GM06990 (cell line): ENCODE measurements at regions not wholly inside any gene's neighbourhood (a gene's known extent, or its start where the extent isn't known, plus 50 kb on each side); places are given as distances from the start of the nearest gene placed in this dataset.

Experiments used
- DNase-seq: peaks from one replicate; pipeline ENCODE4 v3.0.0-alpha.2; 2011; ENCODE audit not compliant: insufficient read length; ENCODE audit errors: extremely low read depth
- H3K27me3 ChIP-seq: replicated peaks from 2 replicates; pipeline ENCODE4 v1.6.0; 2011; ENCODE audit warnings: low read length; ENCODE audit not compliant: control insufficient read depth, insufficient read depth
- H3K36me3 ChIP-seq: 2 replicates; pipeline ENCODE4 v1.5.1; 2011; ENCODE audit warnings: low read length; ENCODE audit not compliant: control insufficient read depth, insufficient read depth
- H3K4me3 ChIP-seq: replicated peaks from 2 replicates; pipeline ENCODE4 v1.5.1; 2011; ENCODE audit warnings: low read depth, mild to moderate bottlenecking, control low read depth, low read length
- CTCF ChIP-seq: IDR thresholded peaks from 2 replicates; pipeline ENCODE4 v1.5.1; 2011; ENCODE audit warnings: low read length, control low read depth, mild to moderate bottlenecking, inconsistent platforms; ENCODE audit not compliant: insufficient read depth, poor library complexity, severe bottlenecking

GRCh38 chr16:54594601-54595391, 308.2 kb upstream of the IRX3 start:
- no peaks in the 10 kb centered on the region for H3K36me3 ChIP-seq
- DNase-seq: no peak
- H3K27me3 ChIP-seq: no peaks in the 10 kb centered on the region
- no peak overlapping the region for H3K4me3 ChIP-seq
- no peak for TF ChIP-seq CTCF

GRCh38 chr16:54591816-54592246, 305.2 kb upstream of the IRX3 start:
- no peak for TF ChIP-seq CTCF
- Histone ChIP-seq H3K4me3 (no peak overlapping the region), H3K27me3 (no peaks in the 10 kb centered on the region), H3K36me3 (no peaks in the 10 kb centered on the region)
- DNase-seq: no peak

GRCh38 chr16:54590836-54591235, 304.2 kb upstream of the IRX3 start:
- TF ChIP-seq CTCF: no peak
- H3K4me3 ChIP-seq: no peak overlapping the region
- no peak for DNase-seq
- no peaks in the 10 kb centered on the region for H3K27me3 ChIP-seq
- H3K36me3 ChIP-seq: no peaks in the 10 kb centered on the region

- no peak overlapping the region for H3K4me3 ChIP-seq
- no peak for DNase-seq
- TF ChIP-seq CTCF: no peak
- H3K27me3 ChIP-seq: no peaks in the 10 kb centered on the region
- H3K36me3 ChIP-seq: no peaks in the 10 kb centered on the region
Observed at GRCh38 chr16:54589326-54589725, 302.7 kb upstream of the IRX3 start.

- H3K36me3 ChIP-seq: no peaks in the 10 kb centered on the region
- H3K27me3 ChIP-seq: no peaks in the 10 kb centered on the region
- TF ChIP-seq CTCF: no peak
- no peak for DNase-seq
- no peak overlapping the region for H3K4me3 ChIP-seq
Observed at GRCh38 chr16:54588026-54588425, 301.4 kb upstream of the IRX3 start.

- TF ChIP-seq CTCF: no peak
- Histone ChIP-seq H3K4me3 (no peak overlapping the region), H3K27me3 (no peaks in the 10 kb centered on the region), H3K36me3 (no peaks in the 10 kb centered on the region)
- DNase-seq: no peak
Observed at GRCh38 chr16:54587176-54587515, 300.6 kb upstream of the IRX3 start.
